ENCODE measurements at regions not wholly inside any gene's neighbourhood (a gene's known extent, or its start where the extent isn't known, plus 50 kb on each side); places are given as distances from the start of the nearest gene placed in this dataset.

- no peak for TF ChIP-seq REST (IDR thresholded peaks at IDR 0.05)
- TF ChIP-seq ATF3 (IDR thresholded peaks at IDR 0.05) = no peak
Observed at GRCh38 chr9:69965416-69966145, 78.1 kb upstream of the MAMDC2 start (continued).

- no peaks in the 10 kb centered on the region for H3K36me3 ChIP-seq (ENCODE audit: control insufficient read depth in 4 of 4, insufficient read depth in 3 of 4, low read depth in 1 of 4, low read length in 3 of 4)
- no peak overlapping the region for H3K27ac ChIP-seq (ENCODE audit: low read depth in 1 of 2, low read length in 2 of 2)
- no peak overlapping the region for H3K4me3 ChIP-seq (ENCODE audit: low read depth in 1 of 3, low read length in 3 of 3)
- TF ChIP-seq JUND (IDR thresholded peaks at IDR 0.05) (no peak), EGR1 (IDR thresholded peaks at IDR 0.05; ENCODE audit: low read depth in 2 of 2) (no peak), RAD21 (IDR thresholded peaks at IDR 0.05) (no peak), NR2F2 (IDR thresholded peaks at IDR 0.05) (no peak), ATF3 (IDR thresholded peaks at IDR 0.05) (no peak), CTCF (IDR thresholded peaks at IDR 0.05; ENCODE audit: low read depth, low read length, missing input control) (no peak), GABPA (IDR thresholded peaks at IDR 0.05 in 1 of 2, conservative IDR thresholded peaks at IDR 0.05 in 1 of 2) (no peak), TAF1 (conservative IDR thresholded peaks at IDR 0.05) (no peak), ZBTB33 (IDR thresholded peaks at IDR 0.05) (no peak), RXRA (IDR thresholded peaks at IDR 0.05) (no peak), FOXA1 (IDR thresholded peaks at IDR 0.05) (no peak), HNF4G (IDR thresholded peaks at IDR 0.05) (no peak), HNF4A (conservative IDR thresholded peaks at IDR 0.05) (no peak), REST (IDR thresholded peaks at IDR 0.05) (no peak), FOXA2 (IDR thresholded peaks at IDR 0.05) (no peak), MAX (IDR thresholded peaks at IDR 0.05) (no peak), SP1 (IDR thresholded peaks at IDR 0.05) (no peak), YY1 (IDR thresholded peaks at IDR 0.05) (no peak)
- H3K27me3 ChIP-seq (ENCODE audit: control insufficient read depth in 4 of 4, insufficient read depth in 4 of 4, low read length in 3 of 4) = no peaks in the 10 kb centered on the region
- H3K4me1 ChIP-seq (ENCODE audit: control insufficient read depth in 4 of 4, insufficient read depth in 4 of 4, low read length in 3 of 4) = no peaks in the 10 kb centered on the region
- DNase-seq (ENCODE audit: low spot score) = no peak
- no peak overlapping the region for H3K9ac ChIP-seq (ENCODE audit: low read depth in 1 of 2, low read length in 2 of 2)
- WGBS = 74% methylated on average over 1 of the region's 1 CpG
- H3K9me3 ChIP-seq (ENCODE audit: control insufficient read depth in 4 of 4, low read length in 3 of 4) = no peaks in the 10 kb centered on the region
Observed at GRCh38 chr9:69967344-69967743, 76.3 kb upstream of the MAMDC2 start.

Data from liver (tissue), 8 donors.